Upper lobe of left lung (tissue), 6 donors: ENCODE measurements at regions not wholly inside any gene's neighbourhood (a gene's known extent, or its start where the extent isn't known, plus 50 kb on each side); places are given as distances from the start of the nearest gene placed in this dataset.

ENCODE experiments used
- ATAC-seq, 2 donors: fragments of 200-7000 bp; cut with Tn5 transposase; one replicate each; pipeline ENCODE4 v1.9.1; 2022; ENCODE audit warnings: mild to moderate bottlenecking in 2 of 2, moderate library complexity in 2 of 2; ENCODE audit not compliant: low FRiP score in 2 of 2
- DNase-seq, 2 donors: peaks; one replicate each; pipeline ENCODE4 v3.0.0-alpha.2; 2019 to 2020
- H3K27ac ChIP-seq, 4 donors: fragments of 200-600 bp; sonication (generic); one replicate each; pipeline ENCODE4 v1.5.1; 2016 to 2019
- H3K27me3 ChIP-seq, 4 donors: fragments of 200-600 bp; sonication (generic); one replicate each; pipeline ENCODE4 v1.5.1; 2017 to 2019
- H3K36me3 ChIP-seq, 4 donors: fragments of 200-600 bp; sonication (generic); one replicate each; pipeline ENCODE4 v1.5.1; 2016 to 2019
- H3K4me1 ChIP-seq, 4 donors: fragments of 200-600 bp; sonication (generic); one replicate each; pipeline ENCODE4 v1.5.1; 2018 to 2019
- H3K4me3 ChIP-seq, 4 donors: fragments of 200-600 bp; sonication (generic); one replicate each; pipeline ENCODE4 v1.5.1; 2017 to 2019; ENCODE audit warnings: mild to moderate bottlenecking in 2 of 4, moderate library complexity in 1 of 4
- H3K9me3 ChIP-seq, 4 donors: fragments of 200-600 bp; sonication (generic); one replicate each; pipeline ENCODE4 v1.5.1; 2018 to 2019
- EP300 ChIP-seq, 4 donors: sonication (generic); formaldehyde crosslinking; IDR thresholded peaks; one replicate each; pipeline ENCODE4 v1.5.1; 2017; ENCODE audit warnings: antibody characterized with exemption in 4 of 4, control low read depth in 2 of 4
- POLR2A ChIP-seq, 4 donors: fragments of 450-650 bp; IDR thresholded peaks; one replicate each; pipeline ENCODE4 v1.5.1; 2016 to 2017; ENCODE audit warnings: antibody characterized with exemption in 4 of 4, mild to moderate bottlenecking in 2 of 4
- POLR2AphosphoS5 ChIP-seq, 2 donors: sonication (generic); formaldehyde crosslinking; IDR thresholded peaks; one replicate each; pipeline ENCODE4 v1.5.1; 2017; ENCODE audit warnings: antibody characterized with exemption in 2 of 2
- WGBS, 2 donors: methylation state at CpG; one replicate each; pipeline ENCODE4 v1.1.5; 2017 to 2018; 5-methylcytosine and 5-hydroxymethylcytosine counted together
- TF ChIP-seq, protein P1 (sequence below), 6 experiments: fragments of 450-650 bp in 4 of 6; fragments of 200-600 bp in 2 of 6; sonication (generic) in 2 of 6; IDR thresholded peaks; one replicate each; pipeline ENCODE4 v1.5.1; 2016 to 2019; ENCODE audit warnings: antibody characterized with exemption in 6 of 6
- donor health status: DM: no; HTN: no; CAD: no; lungs with moderate emphysema.
- donor health status: DM: no; HTN: yes; CAD: no; lungs with severe emphysema.

DNA sequence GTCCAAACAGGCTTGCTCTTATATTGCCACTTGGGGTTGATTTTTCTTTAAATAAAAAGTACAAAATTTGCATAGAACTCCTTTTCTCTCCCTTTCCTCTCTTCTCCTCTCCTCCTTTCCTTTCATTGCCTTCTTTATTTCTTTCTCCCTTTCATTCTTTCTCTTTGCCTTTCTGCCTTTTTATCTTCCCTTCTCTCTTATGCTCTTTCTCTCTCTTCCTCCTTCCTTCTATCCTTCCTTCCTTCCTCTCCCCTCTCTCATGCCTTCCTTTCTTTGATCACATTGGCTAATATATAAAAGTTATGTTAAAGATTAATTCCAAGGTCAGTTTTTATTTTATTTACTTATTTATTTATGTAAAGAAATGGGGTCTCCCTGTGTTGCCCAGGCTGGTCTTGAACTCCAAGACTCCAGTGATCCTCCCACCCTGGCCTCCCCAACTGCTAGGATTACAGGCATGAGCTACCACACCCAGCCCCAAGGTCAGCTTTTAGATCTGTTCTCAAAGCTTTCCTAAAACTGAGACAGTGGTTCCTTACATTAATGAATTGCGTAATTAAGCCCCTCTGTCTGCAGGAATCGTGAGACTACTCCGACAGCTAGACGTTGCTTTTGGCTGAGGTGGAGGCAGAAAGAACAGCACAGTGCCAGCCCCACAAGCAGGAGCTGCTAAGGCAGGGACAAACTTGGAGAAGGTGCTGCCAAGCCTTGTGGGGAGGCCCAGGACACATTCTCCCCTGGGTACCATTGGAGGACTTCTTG, 361.9 kb downstream of the SIPA1L2 start:
- Histone ChIP-seq H3K36me3 (no peaks in the 10 kb centered on the region), H3K27me3 (no peaks in the 10 kb centered on the region), H3K27ac (no peak overlapping the region), H3K4me1 (no peaks in the 10 kb centered on the region), H3K4me3 (no peak overlapping the region), H3K9me3 (no peaks in the 10 kb centered on the region)
- ATAC-seq (no peak), DNase-seq (no peak)
- WGBS, 2 donors = 87 to 89% methylated on average over 4 of the region's 4 CpGs
- TF ChIP-seq POLR2AphosphoS5 (IDR thresholded peaks at IDR 0.05) = no peak
- no peak for TF ChIP-seq EP300 (IDR thresholded peaks at IDR 0.05)
- TF ChIP-seq, protein P1, sequence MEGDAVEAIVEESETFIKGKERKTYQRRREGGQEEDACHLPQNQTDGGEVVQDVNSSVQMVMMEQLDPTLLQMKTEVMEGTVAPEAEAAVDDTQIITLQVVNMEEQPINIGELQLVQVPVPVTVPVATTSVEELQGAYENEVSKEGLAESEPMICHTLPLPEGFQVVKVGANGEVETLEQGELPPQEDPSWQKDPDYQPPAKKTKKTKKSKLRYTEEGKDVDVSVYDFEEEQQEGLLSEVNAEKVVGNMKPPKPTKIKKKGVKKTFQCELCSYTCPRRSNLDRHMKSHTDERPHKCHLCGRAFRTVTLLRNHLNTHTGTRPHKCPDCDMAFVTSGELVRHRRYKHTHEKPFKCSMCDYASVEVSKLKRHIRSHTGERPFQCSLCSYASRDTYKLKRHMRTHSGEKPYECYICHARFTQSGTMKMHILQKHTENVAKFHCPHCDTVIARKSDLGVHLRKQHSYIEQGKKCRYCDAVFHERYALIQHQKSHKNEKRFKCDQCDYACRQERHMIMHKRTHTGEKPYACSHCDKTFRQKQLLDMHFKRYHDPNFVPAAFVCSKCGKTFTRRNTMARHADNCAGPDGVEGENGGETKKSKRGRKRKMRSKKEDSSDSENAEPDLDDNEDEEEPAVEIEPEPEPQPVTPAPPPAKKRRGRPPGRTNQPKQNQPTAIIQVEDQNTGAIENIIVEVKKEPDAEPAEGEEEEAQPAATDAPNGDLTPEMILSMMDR (IDR thresholded peaks at IDR 0.05) = no peak
- no peak for TF ChIP-seq POLR2A (IDR thresholded peaks at IDR 0.05)

DNA sequence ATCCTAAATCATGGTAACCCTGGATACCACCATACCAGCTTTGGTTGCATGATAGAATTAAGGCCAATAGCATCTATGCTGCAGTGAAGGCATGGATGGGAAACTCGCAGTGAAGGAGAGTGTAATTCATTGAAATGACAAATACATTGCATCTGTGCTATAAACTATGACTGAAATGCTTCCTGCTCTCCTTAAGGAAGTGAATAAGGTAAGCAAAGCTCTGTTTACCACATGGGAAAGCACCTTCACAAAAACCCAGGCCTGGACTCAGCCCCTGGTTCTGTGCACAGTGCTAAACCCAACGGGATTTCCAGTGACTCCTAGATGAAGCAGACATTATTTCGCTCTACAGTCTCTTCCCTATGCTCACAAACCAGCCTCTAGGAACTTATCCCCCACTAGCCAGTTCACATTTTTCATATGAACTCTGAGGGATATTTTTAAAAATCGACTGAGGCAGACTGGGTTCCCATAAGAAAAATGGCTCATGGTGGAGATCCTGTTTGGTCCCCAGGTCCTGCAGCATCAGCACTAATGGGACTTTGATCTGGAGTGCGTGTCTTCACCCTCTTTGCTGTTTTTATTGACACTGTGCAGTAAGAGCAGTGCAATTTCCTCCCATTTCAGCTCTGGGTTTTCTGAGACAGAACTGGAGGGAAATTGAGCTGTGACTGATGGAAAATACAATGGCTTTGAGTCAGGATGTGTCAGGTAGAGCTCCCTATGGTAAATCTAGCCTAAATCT, 362.7 kb downstream of the SIPA1L2 start:
- 62 to 72% methylated on average over 5 of the region's 5 CpGs for WGBS, 2 donors
- DNase-seq (no peak), ATAC-seq (no peak)
- TF ChIP-seq EP300 (IDR thresholded peaks at IDR 0.05) = no peak
- no peak for TF ChIP-seq POLR2A (IDR thresholded peaks at IDR 0.05)
- TF ChIP-seq, protein P1 (IDR thresholded peaks at IDR 0.05) = no peak
- no peak for TF ChIP-seq POLR2AphosphoS5 (IDR thresholded peaks at IDR 0.05)
- H3K27me3 ChIP-seq = no peaks in the 10 kb centered on the region
- no peak overlapping the region for H3K27ac ChIP-seq
- H3K36me3 ChIP-seq = no peaks in the 10 kb centered on the region
- no peaks in the 10 kb centered on the region for H3K9me3 ChIP-seq
- no peak overlapping the region for H3K4me3 ChIP-seq
- H3K4me1 ChIP-seq = no peaks in the 10 kb centered on the region

DNA sequence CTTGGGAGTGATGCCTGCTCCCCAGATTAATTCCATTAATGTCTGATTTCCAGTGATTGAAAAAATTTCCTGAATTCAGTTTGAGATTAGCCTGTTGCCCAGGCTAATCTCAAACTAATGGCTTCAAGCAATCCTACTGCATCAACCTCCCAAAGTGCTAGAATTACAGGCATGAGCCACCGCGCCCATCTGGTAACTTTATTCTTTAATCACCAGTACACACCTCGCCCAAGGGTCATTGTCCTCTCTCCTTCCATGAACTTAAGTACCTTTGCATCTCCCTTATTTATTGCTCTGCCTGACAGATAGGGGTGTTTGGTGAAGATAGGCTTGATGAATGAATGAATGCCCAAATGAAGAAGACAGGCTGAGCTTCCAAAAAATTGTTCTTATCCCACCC, 366.5 kb downstream of the SIPA1L2 start:
- TF ChIP-seq POLR2A (IDR thresholded peaks at IDR 0.05) (no peak), EP300 (IDR thresholded peaks at IDR 0.05) (no peak), POLR2AphosphoS5 (IDR thresholded peaks at IDR 0.05) (no peak)
- TF ChIP-seq, protein P1 (IDR thresholded peaks at IDR 0.05) = no peak
- Histone ChIP-seq H3K27ac (no peak overlapping the region), H3K27me3 (no peaks in the 10 kb centered on the region), H3K9me3 (no peaks in the 10 kb centered on the region), H3K36me3 (no peaks in the 10 kb centered on the region), H3K4me3 (no peak overlapping the region), H3K4me1 (no peaks in the 10 kb centered on the region)
- ATAC-seq (no peak), DNase-seq (no peak)
- 90 to 93% methylated on average over 3 of the region's 3 CpGs for WGBS, 2 donors

DNA sequence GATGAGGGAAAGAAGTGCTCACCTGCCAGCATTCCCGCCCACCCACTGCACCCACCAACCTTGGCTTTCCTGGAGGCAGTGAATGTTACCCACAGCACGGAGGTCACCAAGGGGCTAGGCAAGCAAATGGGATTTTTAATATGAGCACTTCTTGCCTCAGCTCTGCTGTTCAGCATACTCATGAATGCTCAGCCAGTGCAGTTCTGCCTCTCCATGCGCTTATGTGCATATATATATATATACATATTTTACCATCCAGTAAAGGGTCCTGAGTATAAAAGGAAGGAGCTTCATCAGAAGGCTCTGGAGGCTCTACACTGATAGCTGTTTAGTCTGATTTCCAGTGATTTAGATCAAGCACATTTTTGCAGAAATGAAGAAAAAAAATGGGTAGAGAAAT, 366.9 kb downstream of the SIPA1L2 start:
- Histone ChIP-seq H3K9me3 (no peaks in the 10 kb centered on the region), H3K4me1 (no peaks in the 10 kb centered on the region), H3K27me3 (no peaks in the 10 kb centered on the region), H3K4me3 (no peak overlapping the region), H3K36me3 (no peaks in the 10 kb centered on the region), H3K27ac (no peak overlapping the region)
- TF ChIP-seq, protein P1 (IDR thresholded peaks at IDR 0.05) = no peak
- TF ChIP-seq POLR2A (IDR thresholded peaks at IDR 0.05) (no peak), EP300 (IDR thresholded peaks at IDR 0.05) (no peak), POLR2AphosphoS5 (IDR thresholded peaks at IDR 0.05) (no peak)
- DNase-seq (no peak), ATAC-seq (no peak)
- WGBS, 2 donors = 89 to 96% methylated on average over 3 of the region's 3 CpGs
